NB4 (cell line): ENCODE measurements at regions not wholly inside any gene's neighbourhood (a gene's known extent, or its start where the extent isn't known, plus 50 kb on each side); places are given as distances from the start of the nearest gene placed in this dataset.

Source experiments
- DNase-seq: peaks from one replicate; pipeline ENCODE4 v3.0.0; 2010; ENCODE audit warnings: low read depth
- H3K4me3 ChIP-seq: one replicate; pipeline ENCODE4 v1.5.1; 2011; ENCODE audit warnings: mild to moderate bottlenecking, low read depth, low read length, moderate library complexity
- CTCF ChIP-seq: IDR thresholded peaks from one replicate; pipeline ENCODE4 v1.5.1; 2012; ENCODE audit warnings: low read depth, low read length
- MAX ChIP-seq: IDR thresholded peaks from 2 replicates; pipeline ENCODE4 v1.6.1; 2011; ENCODE audit warnings: low read depth, low read length
- MYC ChIP-seq: IDR thresholded peaks from 2 replicates; pipeline ENCODE4 v1.6.1; 2011; ENCODE audit warnings: low read depth, low read length
- POLR2A ChIP-seq: IDR thresholded peaks from 2 replicates; pipeline ENCODE4 v1.6.1; 2011; ENCODE audit warnings: mild to moderate bottlenecking; ENCODE audit not compliant: insufficient read length; ENCODE audit errors: extremely low read depth

- no peak for DNase-seq
- no peak overlapping the region for H3K4me3 ChIP-seq
- TF ChIP-seq POLR2A, result no peak
- TF ChIP-seq MAX, result no peak
- TF ChIP-seq MYC, result no peak
- no peak for TF ChIP-seq CTCF
These were observed 128.4 kb upstream of the AP1S2 start for GRCh38 chrX:15983034-15983433.

- H3K4me3 ChIP-seq, result no peak overlapping the region
- no peak for TF ChIP-seq MYC
- no peak for TF ChIP-seq MAX
- no peak for TF ChIP-seq POLR2A
- TF ChIP-seq CTCF, result no peak
- peak; percentile 16 for DNase-seq
These were observed 123.0 kb upstream of the AP1S2 start for GRCh38 chrX:15977644-15978043.

GRCh38 chrX:15976396-15976795 is 121.8 kb upstream of the AP1S2 start:
- no peak for TF ChIP-seq POLR2A
- TF ChIP-seq CTCF, result no peak
- no peak for TF ChIP-seq MYC
- TF ChIP-seq MAX, result no peak
- H3K4me3 ChIP-seq, result no peak overlapping the region
- peak; percentile 28 for DNase-seq

- no peak overlapping the region for H3K4me3 ChIP-seq
- no peak for DNase-seq
- TF ChIP-seq POLR2A (no peak), CTCF (no peak), MAX (no peak; the same call in 1 of the 2 replicates), MYC (no peak)
These were observed 119.3 kb upstream of the AP1S2 start for GRCh38 chrX:15973946-15974345.

- TF ChIP-seq CTCF (peak; percentile 56), POLR2A (no peak)
- DNase-seq, result peak; percentile 71
- no peak overlapping the region for H3K4me3 ChIP-seq
These were observed 118.7 kb upstream of the AP1S2 start for GRCh38 chrX:15973299-15973698.

GRCh38 chrX:15971696-15972095 is 117.1 kb upstream of the AP1S2 start:
- TF ChIP-seq CTCF, result no peak
- no peak for TF ChIP-seq MAX
- TF ChIP-seq MYC, result no peak
- no peak for TF ChIP-seq POLR2A
- H3K4me3 ChIP-seq, result no peak overlapping the region
- DNase-seq, result no peak
